DND-41 (cell line): ENCODE measurements at regions not wholly inside any gene's neighbourhood (a gene's known extent, or its start where the extent isn't known, plus 50 kb on each side); places are given as distances from the start of the nearest gene placed in this dataset.
"Not testable (repeated sequence)": the region's sequence is repeated elsewhere in the genome, so short reads cannot be mapped to it uniquely, and the experiment has no call there.

Experiments
- ATAC-seq: fragments of 200-7000 bp; cut with Tn5 transposase; 3 replicates; pipeline ENCODE4 v1.9.1; 2021; ENCODE audit warnings: low read depth; ENCODE audit not compliant: insufficient read depth
- DNase-seq: peaks from one replicate; pipeline ENCODE4 v3.0.0-alpha.2; 2020
- H2AFZ ChIP-seq: 2 replicates; pipeline ENCODE4 v1.6.0; 2012; ENCODE audit warnings: low read depth, low read length
- H3K27ac ChIP-seq: 2 replicates; pipeline ENCODE4 v1.5.1; 2012; ENCODE audit warnings: low read length, inconsistent platforms
- H3K27me3 ChIP-seq: fragments of 200-600 bp; sonication (generic); 2 replicates; pipeline ENCODE4 v1.6.0; 2012; ENCODE audit warnings: low read length, mild to moderate bottlenecking, inconsistent platforms; ENCODE audit not compliant: insufficient read depth, poor library complexity
- H3K36me3 ChIP-seq: 2 replicates; pipeline ENCODE4 v1.5.1; 2012; ENCODE audit warnings: low read length, inconsistent platforms; ENCODE audit not compliant: insufficient read depth
- H3K4me1 ChIP-seq: 2 replicates; pipeline ENCODE4 v1.5.1; 2012; ENCODE audit warnings: mild to moderate bottlenecking, low read length; ENCODE audit not compliant: insufficient read depth
- H3K4me2 ChIP-seq: 2 replicates; pipeline ENCODE4 v1.6.0; 2012; ENCODE audit warnings: mild to moderate bottlenecking, moderate library complexity, low read length, inconsistent platforms; ENCODE audit not compliant: insufficient read depth
- H3K4me3 ChIP-seq, 2 experiments: fragments of 200-600 bp in 1 of 2; shearing (Covaris generic) in 1 of 2; 2 replicates each; pipeline ENCODE4 v1.5.1; 2012 to 2016; ENCODE audit warnings: inconsistent platforms in 2 of 2, low read length in 2 of 2, mild to moderate bottlenecking in 2 of 2, low read depth in 1 of 2, moderate library complexity in 1 of 2
- H3K79me2 ChIP-seq: 2 replicates; pipeline ENCODE4 v1.6.0; 2012; ENCODE audit warnings: low read length, inconsistent platforms; ENCODE audit not compliant: insufficient read depth
- H3K9ac ChIP-seq: 2 replicates; pipeline ENCODE4 v1.6.0; 2012; ENCODE audit warnings: low read depth, mild to moderate bottlenecking, inconsistent platforms, low read length, moderate library complexity
- H3K9me3 ChIP-seq: 2 replicates; pipeline ENCODE4 v1.5.1; 2012; ENCODE audit warnings: low read length, moderate library complexity, mild to moderate bottlenecking, inconsistent platforms; ENCODE audit not compliant: insufficient read depth, severe bottlenecking
- H4K20me1 ChIP-seq: 2 replicates; pipeline ENCODE4 v1.6.0; 2012; ENCODE audit warnings: low read length; ENCODE audit not compliant: insufficient read depth
- EZH2 ChIP-seq: IDR thresholded peaks from 3 replicates; pipeline ENCODE4 v1.6.1; 2012; ENCODE audit warnings: borderline replicate concordance, low read depth, mild to moderate bottlenecking, moderate library complexity, low read length, inconsistent platforms; ENCODE audit not compliant: severe bottlenecking
- TF ChIP-seq, protein P1 (sequence below): IDR thresholded peaks from 2 replicates; pipeline ENCODE4 v1.5.1; 2012; ENCODE audit warnings: borderline replicate concordance, low read length, moderate library complexity, mild to moderate bottlenecking; ENCODE audit not compliant: poor library complexity, severe bottlenecking; ENCODE audit errors: extremely low read depth

GRCh38 chr18:4758980-4759379 lies 303.9 kb upstream of the DLGAP1 start:
- H2AFZ ChIP-seq = no peak overlapping the region
- H3K4me2 ChIP-seq = no peak overlapping the region
- no peaks in the 10 kb centered on the region for H3K4me1 ChIP-seq
- no peak for DNase-seq
- H3K4me3 ChIP-seq = no peak overlapping the region
- no peak for TF ChIP-seq EZH2
- no peak overlapping the region for H3K9ac ChIP-seq
- H3K79me2 ChIP-seq = no peaks in the 10 kb centered on the region
- no peaks in the 10 kb centered on the region for H3K36me3 ChIP-seq
- no peaks in the 10 kb centered on the region for H3K27me3 ChIP-seq
- ATAC-seq = no peak
- no peaks in the 10 kb centered on the region for H4K20me1 ChIP-seq
- H3K9me3 ChIP-seq = no peaks in the 10 kb centered on the region
- no peak overlapping the region for H3K27ac ChIP-seq

GRCh38 chr18:4755848-4756247 lies 300.7 kb upstream of the DLGAP1 start:
- no peaks in the 10 kb centered on the region for H3K27me3 ChIP-seq
- DNase-seq (no peak), ATAC-seq (no peak)
- TF ChIP-seq, protein P1, sequence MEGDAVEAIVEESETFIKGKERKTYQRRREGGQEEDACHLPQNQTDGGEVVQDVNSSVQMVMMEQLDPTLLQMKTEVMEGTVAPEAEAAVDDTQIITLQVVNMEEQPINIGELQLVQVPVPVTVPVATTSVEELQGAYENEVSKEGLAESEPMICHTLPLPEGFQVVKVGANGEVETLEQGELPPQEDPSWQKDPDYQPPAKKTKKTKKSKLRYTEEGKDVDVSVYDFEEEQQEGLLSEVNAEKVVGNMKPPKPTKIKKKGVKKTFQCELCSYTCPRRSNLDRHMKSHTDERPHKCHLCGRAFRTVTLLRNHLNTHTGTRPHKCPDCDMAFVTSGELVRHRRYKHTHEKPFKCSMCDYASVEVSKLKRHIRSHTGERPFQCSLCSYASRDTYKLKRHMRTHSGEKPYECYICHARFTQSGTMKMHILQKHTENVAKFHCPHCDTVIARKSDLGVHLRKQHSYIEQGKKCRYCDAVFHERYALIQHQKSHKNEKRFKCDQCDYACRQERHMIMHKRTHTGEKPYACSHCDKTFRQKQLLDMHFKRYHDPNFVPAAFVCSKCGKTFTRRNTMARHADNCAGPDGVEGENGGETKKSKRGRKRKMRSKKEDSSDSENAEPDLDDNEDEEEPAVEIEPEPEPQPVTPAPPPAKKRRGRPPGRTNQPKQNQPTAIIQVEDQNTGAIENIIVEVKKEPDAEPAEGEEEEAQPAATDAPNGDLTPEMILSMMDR = no peak
- TF ChIP-seq EZH2 = no peak
- H4K20me1 ChIP-seq = no peaks in the 10 kb centered on the region
- H2AFZ ChIP-seq = no peak overlapping the region
- no peak overlapping the region for H3K4me2 ChIP-seq
- no peaks in the 10 kb centered on the region for H3K36me3 ChIP-seq
- H3K4me3 ChIP-seq = no peak overlapping the region
- no peaks in the 10 kb centered on the region for H3K9me3 ChIP-seq
- H3K9ac ChIP-seq = no peak overlapping the region
- H3K27ac ChIP-seq = no peak overlapping the region
- no peaks in the 10 kb centered on the region for H3K79me2 ChIP-seq
- no peaks in the 10 kb centered on the region for H3K4me1 ChIP-seq

DNA sequence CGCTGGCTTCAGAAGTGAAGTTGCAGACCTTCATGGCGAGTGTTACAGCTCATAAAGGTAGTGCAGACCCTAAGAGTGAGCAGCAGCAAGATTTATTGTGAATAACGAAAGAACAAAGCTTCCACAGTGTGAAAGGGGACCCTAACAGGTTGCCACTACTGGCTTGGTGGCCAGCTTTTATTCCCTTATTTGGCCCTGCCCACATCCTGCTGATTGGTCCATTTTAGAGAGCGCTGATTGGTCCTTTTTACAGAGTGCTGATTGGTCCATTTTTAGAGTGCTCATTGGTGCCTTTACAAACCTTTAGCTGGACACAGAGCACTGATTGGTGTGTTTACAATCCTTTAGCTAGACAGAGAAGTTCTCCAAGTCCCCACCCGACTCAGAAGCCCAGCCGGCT lies 298.0 kb upstream of the DLGAP1 start:
- H3K27ac ChIP-seq, H3K79me2 ChIP-seq, H3K4me2 ChIP-seq, H2AFZ ChIP-seq, H3K4me1 ChIP-seq, H4K20me1 ChIP-seq, H3K27me3 ChIP-seq, H3K9me3 ChIP-seq, ATAC-seq, H3K9ac ChIP-seq, H3K4me3 ChIP-seq, H3K36me3 ChIP-seq, DNase-seq: not testable (repeated sequence)

- no peak overlapping the region for H3K4me3 ChIP-seq
- DNase-seq (no peak), ATAC-seq (no peak)
- H3K9ac ChIP-seq = no peak overlapping the region
- no peak overlapping the region for H3K4me2 ChIP-seq
- TF ChIP-seq, protein P1 = no peak
- TF ChIP-seq EZH2 = no peak
- H3K9me3 ChIP-seq = no peaks in the 10 kb centered on the region
- no peak overlapping the region for H3K27ac ChIP-seq
- H3K27me3 ChIP-seq = no peaks in the 10 kb centered on the region
- no peaks in the 10 kb centered on the region for H3K36me3 ChIP-seq
- H2AFZ ChIP-seq = no peak overlapping the region
- no peaks in the 10 kb centered on the region for H3K79me2 ChIP-seq
- no peaks in the 10 kb centered on the region for H3K4me1 ChIP-seq
- H4K20me1 ChIP-seq = no peaks in the 10 kb centered on the region
Observed at GRCh38 chr18:4751523-4751922, 296.4 kb upstream of the DLGAP1 start.
